HG02798 (cell line): ENCODE measurements at regions not wholly inside any gene's neighbourhood (a gene's known extent, or its start where the extent isn't known, plus 50 kb on each side); places are given as distances from the start of the nearest gene placed in this dataset.
"Not testable (repeated sequence)": the region's sequence is repeated elsewhere in the genome, so short reads cannot be mapped to it uniquely, and the experiment has no call there.

Experiments
- ATAC-seq: cut with Tn5 transposase; IDR thresholded peaks from one replicate; pipeline ENCODE4 v1.9.1; 2021; ENCODE audit warnings: mild to moderate bottlenecking; ENCODE audit not compliant: unreplicated experiment, poor library complexity

DNA sequence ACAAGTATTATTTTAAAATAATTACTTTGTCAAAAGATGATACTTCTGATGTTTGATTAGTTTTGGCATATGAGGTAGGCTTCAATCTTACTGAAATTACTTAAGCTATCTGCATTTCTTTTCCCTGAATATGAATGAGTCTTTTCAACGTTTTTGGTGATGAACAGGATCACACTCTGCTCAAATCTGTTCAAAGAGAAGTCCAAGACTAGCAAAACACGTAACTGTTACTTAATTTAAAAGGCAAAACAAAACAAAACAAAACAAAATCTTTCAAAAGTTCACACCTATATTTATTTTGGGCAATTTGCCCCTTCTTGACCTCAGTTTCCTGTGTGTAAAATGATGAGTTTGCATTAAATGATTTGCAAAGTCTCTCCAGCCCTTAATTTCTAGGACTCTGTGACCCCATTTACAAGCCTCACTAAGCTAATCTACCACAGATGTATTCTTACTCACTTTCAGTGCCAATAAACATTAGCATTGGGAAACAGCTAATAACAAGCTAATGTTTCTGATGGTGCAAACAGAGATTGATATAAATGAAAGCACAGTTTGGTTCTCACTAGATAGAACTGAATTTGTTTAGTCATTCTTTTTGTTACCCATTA, 865.4 kb downstream of the LTN1 start:
- no peak for ATAC-seq

DNA sequence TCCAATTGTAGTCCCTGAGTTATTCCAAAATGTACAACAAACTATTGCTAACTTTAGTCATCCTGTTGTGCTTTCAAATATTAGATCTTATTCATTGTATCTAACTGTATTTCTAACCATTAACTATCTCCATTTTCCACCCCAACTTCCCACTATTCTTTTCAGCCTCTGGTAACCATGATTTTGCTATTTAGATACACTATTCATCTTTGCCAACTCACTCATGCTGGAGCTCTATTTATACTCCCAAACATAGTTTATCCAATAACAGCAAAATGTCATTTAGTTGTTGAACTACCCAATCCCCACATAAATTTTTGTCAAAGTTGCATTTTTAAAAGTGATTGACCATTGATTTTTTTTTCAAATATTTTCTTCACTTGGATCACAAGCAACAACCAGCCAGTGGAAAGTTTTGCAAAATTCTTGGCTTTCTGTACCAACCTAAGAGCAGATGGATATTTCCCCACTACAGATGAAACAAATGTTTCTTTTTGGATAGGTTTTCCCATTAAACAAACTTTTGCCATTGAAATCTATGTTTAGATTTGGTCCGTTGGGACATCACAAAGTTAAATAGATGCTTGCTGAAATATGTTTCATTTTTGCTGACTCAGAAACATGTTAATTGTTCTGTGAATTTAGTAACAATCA, 866.0 kb downstream of the LTN1 start:
- no peak for ATAC-seq

DNA sequence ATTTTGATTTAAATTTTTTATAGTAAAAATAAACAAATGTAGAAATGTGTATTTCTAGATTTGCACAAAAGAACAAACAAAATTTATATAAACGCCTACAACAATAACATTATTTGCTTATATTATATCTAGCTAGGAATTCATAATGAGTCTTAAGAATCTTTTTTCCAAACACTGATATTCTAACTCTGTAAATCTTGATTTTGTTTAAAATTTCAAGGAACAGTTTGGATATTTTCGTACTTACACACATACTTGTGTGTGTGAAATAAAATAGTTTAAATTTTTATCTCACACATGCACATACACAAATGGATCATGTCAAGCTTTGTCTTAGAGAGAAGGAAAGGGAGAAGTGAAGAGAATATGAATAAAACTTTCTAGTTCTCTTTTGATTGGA, 868.1 kb downstream of the LTN1 start:
- no peak for ATAC-seq

DNA sequence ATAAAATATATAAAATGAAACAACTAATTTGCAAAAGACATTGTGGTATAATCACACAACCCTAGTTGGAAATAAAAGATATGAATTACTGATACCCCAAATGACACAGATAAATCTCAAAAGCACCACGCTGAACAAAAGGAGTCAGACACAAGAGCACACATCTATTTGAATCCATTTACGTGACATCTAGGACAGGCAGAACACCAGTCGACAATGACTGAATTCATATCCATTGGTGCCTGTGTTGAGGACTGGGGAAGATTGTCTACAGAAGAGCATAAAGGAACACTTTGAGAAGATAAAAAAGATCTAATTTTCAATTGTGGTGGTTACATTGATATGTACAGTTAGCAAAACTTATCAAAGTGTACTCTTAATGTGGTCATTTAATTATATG, 874.1 kb downstream of the LTN1 start:
- ATAC-seq = no peak

DNA sequence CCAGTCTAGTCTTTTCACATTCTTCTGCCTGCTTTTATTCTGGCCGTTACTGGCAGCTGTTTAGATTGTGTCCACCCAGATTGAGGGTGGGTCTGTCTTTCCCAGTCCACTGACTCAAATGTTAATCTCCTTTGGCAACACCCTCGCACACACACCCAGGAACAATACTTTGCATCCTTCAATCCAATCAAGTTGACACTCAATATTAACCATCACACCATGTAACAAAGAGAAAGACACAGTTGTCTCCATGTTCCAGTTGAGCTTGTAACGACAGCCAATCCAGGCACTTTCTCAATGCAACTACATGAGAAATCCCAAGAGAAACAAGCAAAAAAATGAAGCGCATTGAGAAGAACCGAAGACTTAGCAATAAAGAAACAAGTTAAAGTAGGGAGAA, 877.7 kb downstream of the LTN1 start:
- not testable (repeated sequence) for ATAC-seq

DNA sequence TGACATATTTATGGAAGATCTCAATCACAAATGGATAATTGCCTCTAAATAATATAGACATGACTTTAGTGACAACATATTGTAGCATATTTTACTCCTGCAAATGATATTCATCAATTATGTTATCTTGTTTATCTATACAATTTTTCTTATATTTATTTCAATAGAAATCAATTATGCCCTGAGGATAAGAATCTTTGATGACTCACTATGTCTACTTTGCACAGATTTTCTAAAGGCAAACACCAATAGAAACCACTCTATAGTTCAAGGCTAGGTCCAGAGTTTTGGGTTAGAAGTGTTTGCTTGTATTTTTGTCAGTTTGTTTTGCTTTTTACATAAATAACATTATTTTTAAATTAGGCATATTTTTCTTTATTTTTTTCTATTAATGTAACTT, 879.0 kb downstream of the LTN1 start:
- no peak for ATAC-seq

DNA sequence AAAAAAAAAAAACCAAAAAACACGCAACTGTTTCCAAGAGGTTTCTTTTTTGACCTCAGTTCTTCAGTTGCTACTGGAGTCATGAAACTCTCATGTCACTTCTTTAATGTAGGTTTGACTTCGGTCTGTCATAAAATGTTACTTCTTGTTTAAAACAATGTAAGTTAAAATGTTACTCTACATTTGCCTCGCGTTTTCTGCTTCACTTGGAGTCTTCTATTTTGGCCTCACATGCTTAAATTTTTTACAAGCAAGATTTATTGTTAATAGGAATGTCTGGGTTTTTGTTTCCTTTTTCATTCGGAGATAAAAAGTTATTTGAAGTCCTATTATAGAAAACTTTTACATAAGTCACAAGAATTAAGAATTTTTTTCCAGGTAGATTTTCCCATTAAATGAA, 880.2 kb downstream of the LTN1 start:
- ATAC-seq = no peak

DNA sequence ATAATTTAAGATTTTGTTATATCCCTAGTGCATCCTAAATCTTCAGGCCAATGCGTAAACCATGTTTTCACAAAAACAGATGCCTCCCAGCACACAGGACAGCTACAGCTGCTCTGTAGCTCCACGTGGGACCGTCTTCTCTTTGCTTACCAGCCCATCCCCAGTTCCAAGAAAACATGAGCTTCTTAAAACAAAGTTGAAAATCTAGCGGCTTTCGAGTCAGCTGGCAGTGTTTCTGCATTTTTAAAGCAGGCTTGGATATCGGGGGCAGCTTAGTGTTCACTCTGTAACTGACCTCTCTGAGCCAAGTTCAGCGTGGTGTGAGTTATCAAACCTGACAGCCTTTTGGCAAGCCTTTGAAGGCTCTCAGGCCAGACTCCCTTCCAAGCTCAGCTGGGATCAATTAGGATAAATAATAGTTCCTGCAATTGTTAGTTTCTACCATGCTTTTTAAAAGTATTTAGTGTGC, 881.5 kb downstream of the LTN1 start:
- ATAC-seq = no peak

DNA sequence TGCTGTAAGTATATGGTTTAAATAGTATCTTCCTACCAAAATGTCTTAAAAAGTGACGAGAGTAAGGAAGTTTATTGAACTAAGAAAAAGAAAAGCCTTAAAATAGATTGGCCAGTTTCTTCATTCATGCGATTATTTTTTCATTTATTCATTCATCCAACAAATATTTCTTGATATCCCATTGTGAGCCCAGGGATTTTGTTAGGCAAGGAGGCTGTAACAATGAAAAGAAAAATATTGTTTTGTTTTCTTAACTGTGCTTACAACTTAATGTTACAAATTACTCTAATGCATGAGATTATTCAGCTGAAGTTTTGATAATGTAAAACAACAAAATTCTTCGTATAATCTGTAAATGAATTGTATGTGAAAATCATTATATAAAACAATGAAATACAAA, 882.0 kb downstream of the LTN1 start:
- ATAC-seq = no peak

DNA sequence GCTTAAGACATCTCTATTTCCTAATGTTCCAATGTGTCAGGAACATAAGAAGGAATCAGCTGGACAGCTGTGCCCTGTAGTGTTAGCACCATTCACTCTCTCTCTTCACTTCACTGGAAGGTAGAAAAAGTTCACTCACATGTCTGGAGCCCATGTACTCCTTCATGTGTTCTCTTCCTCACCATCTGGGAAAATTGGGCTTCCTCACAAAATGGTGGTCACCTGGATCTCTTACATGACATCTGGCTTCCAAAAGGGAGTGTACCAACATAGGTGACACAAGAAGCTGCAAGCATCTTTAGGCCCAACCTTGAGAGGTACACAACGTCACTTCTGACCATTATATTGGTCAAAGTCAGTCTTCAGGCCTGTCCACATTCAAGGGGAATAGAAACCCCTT, 882.6 kb downstream of the LTN1 start:
- ATAC-seq = no peak

DNA sequence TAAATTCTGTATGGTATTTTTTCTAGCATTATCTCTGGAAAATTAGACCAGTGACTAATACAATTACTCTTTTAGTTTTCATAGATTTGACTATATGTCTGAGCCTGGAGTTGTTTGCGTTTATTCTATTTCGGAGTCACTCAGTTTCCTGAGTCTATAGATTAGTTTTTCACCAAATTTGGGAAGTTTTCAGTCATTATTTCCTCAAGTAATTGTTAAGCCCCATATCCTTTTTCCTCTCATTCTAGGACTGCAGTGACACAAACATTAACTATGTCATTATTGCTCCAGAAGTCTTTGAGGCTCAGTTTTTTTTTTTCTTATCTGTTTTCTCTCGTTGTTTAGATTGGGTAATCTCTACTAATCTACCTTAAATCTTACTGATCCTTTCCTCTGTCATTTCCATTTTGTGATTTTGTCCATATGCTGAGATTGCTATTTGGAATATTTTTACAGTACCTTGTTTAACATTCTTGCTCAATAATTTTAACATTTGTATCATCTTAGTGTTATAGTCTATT, 886.2 kb downstream of the LTN1 start:
- ATAC-seq = no peak

DNA sequence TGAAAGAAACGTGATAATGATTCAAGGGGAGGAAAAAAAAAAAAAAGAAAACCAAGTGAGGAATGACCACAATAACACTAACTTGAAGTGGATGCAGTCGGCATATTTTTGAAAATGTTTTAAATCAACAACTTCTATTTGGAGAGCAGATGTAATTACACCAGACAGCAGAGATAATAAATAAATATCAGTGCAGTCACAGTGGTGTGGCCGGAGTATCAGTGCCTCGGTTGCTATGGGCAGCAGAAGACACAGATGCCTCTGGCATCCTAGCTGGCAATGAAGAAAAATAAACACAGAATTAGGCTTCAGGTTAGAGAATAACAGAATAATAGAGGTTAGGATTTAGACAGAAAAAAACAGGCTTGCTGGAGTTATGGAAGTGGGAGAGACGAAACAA, 888.3 kb downstream of the LTN1 start:
- no peak for ATAC-seq

DNA sequence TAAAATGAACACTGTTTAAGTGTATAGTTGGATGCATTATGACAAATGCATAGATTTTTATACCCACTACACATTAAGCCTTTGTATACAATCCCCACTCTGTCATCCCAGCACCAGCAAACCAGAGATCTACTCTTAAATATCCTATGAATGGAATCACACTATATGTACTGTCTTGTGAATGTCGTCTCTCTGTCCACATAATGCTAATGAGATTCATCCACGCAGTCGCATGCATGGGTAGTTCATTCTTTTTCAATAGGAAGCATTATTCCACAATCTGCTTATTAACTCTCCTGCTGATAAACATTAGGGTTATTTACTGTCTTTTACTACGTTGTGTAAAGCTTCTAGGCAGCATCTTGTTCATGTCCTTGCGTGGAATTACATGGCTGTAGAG, 892.3 kb downstream of the LTN1 start:
- no peak for ATAC-seq

DNA sequence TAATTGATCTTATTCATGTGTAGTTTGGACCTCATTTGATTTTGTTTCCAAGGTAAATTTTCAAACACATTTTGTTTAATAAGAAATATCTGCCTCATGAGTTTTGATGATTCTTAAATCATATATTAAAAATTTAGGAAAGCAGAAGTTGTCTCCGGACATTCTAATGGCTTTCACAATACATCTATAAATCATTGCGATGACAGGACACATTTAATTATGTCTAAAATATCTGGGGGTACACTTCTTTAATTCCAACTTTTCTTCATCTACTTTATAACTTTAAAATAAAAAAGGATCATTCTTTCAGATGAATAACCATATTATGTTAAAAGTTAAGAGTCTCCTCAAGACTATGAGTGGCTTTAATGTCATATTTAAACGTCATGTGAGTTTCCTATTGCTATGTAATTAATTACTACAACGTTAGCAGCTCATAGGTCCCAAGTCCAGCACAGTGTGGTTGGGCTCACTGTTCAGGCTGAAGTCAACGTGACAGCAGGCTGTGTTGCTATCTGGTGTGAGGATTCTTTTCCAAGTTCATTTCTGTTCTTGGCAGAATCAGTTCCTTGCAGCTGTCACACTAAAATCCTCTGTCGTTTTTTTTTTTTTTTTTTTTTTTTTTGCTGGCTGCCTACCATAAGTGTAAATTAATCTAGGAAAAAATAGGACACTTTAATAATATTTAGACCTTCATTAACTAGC, 893.5 kb downstream of the LTN1 start:
- no peak for ATAC-seq

DNA sequence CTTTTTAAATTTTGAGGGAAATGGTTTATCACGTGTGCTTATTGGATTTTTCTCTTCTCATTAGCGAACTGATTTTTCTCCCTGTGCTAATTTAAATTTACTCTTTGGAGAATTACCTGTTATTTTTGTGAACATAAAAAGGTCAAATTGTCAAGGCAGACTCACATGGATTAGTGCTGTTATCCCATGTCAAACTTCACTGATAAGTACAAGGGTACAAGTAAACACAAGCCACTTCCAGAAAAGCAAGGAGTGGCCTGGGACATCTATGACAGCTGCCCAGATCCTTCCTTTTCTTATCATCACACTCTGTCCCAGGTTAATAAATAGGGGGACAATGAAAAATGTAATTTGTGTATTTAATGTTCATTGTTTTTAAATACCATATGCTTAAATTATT, 901.2 kb downstream of the LTN1 start:
- no peak for ATAC-seq

DNA sequence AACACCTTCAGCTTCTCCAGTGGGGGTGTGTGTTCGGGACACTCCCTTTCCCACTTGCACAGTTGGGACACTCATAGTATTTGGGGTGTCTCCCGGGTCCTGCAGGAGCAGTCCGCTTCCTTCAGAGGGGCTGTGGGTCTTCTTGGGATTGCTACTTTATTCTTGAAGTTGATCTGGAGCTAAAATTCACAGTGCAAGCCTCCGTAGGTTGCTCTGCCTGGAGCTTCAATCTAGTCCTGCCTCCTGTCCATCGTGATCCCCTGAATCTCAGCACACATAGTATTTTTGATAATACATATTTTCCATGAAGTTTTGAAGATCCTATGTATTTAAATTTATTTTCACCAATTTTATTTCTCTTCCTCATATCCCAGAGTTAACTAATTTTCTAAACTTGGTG, 902.1 kb downstream of the LTN1 start:
- no peak for ATAC-seq

DNA sequence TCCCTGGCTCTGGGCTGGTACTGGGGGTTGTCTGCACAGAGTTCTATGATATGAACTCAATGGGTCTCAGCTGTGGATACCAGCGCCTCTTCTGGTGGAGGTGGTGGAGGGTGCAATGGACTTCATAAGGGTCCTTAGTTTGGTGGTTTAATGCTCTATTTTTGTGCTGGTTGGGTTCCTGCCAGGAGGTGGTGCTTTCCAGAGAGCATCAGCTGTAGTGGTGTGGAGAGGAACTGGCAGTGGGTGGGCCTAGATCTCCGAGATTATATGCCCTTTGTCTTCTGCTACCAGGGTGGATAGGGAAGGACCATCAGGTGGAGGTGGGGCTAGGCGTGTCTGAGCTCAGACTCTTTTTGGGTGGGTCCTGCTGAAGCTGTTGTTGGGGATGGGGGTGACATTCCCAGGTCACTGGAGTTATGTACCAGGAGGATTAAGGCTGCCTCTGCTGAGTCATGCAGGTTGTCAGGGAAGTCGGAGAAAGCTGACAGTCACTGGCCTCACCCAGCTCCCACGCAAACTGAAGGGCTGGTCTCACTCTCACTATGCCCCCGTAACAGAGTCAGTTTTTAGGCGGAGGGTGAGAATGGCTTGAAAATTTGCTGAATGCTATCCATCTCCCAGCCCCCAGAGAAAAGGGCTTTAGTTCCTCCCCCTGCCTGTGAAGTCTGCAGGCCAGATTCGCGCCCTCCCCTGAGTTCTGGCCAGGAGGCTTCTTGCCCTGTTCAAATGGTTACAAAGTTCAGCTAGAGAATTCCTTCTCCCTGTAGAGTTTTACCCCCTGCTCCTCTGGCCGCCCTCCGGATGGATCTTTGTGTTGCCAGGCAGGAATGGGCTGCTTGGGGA, 902.9 kb downstream of the LTN1 start:
- ATAC-seq = no peak

DNA sequence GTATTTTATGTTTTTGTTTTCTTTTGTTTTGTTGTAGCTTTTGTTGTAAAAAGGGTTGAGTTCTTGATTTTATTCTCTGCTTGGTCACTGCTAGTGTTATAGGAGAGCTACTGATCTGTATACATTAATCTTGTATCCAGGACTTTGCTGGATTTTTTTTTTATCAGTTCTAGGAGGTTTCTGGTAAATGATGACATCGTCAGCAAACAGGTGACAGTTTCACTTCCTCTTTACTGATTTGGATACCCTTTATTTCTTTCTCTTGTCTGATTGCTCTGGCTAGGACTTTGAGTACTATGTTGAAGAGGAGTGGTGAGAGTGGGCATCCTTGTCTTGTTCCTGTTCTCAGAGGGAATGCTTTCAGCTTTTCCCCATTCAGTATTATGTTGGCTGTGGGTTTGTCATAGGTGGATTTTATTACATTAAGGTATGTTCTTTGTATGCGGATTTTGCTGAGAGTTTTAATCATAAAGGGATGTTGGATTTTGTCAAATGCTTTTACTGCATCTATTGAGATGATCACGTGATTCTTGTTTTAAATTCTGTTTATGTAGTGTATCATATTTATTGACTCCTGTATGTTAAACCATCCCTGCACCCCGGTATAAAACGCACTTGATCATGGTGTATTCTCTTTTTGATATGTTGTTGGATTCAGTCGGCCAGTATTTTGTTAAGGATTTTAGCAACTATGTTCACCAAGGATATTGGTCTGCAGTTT, 905.7 kb downstream of the LTN1 start:
- no peak for ATAC-seq

DNA sequence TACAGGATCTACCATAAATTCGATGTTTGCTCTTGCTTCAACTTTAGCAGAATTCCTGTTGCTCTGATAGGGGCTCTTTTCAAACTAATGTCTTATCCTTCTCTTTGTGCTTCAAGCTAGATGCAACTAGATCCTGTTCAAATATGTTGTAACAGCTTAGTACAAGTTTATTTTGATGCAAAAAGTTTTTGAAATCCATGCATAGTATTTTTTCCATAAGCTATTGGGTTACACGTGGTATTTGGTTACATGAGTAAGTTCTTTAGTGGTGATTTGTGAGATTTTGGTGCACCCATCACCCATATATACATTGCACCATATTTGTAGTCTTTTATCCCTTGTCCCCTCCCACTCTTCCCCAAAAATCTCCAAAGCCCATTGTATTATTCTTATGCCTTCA, 907.7 kb downstream of the LTN1 start:
- no peak for ATAC-seq

DNA sequence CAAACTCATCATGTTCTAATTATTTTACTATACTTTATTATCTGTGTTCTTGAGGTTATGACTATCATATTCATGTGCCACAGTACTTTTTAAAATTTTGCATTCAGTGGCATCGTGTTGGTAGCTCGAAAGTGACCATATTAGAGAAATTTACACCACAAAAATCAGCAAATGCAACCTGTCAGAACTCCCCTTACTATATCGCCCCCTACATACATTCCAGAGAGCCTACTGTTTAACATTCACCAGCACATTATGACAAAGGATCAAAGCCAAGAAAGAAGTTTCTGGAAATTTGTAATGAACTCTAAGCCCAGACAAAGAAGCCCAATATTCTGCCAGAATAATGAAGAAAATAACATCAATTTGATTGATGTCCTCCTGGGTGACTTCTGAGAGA, 909.3 kb downstream of the LTN1 start:
- ATAC-seq = no peak
